DMS153 treated with DMSO at 0.1 percent for 48 hours (cell line): ENCODE measurements at regions not wholly inside any gene's neighbourhood (a gene's known extent, or its start where the extent isn't known, plus 50 kb on each side); places are given as distances from the start of the nearest gene placed in this dataset.
A peak's percentile ranks its signal among the peaks of the same experiment; 100 is the strongest.
"Not testable (repeated sequence)": the region's sequence is repeated elsewhere in the genome, so short reads cannot be mapped to it uniquely, and the experiment has no call there.

Experiments used
- DNase-seq: peaks from one replicate; lab custom pipeline; 2025; ENCODE audit not compliant: unreplicated experiment; lab: John Stamatoyannopoulos, UW

DNA sequence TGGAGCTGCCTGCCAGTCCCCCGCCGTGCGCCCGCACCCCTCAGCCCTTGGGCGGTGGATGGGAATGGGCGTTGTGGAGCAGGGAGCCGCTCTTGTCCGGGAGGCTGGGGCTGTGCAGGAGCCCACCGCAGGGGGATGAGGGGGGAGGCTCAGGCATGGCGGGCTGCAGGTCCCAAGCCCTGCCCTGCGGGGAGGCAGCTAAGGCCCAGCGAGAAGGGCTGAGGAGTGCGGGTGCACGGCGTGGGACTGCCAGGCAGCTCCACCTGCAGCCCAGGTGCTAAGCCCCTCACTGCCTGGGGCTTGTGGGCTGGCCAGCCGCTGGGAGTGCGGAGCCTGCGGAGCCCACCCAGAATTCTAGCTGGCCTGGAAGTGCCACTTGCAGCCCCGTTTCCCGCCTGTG lies 991.7 kb upstream of the ARRDC3 start:
- DNase-seq, result no peak

DNA sequence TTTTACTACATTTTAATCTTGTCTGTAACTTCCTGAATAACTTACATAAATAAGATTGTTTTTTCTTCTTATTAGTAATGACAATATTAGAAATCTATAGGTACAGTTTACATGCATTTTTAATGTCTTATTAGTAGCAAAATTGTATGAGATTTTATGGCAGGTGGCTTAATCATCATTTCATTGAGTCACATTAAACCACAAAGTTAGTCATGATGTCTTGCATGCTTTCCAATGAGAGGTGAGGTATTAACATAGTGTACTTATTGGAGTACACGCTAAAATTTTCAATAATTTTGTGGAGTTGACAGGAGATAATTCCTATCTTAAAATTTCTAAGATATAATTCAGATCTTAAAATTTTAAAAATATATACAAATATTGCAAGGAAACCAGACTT lies 989.6 kb upstream of the ARRDC3 start:
- DNase-seq, result no peak

GRCh38 chr5:92371889-92372235 lies 988.7 kb upstream of the ARRDC3 start:
- no peak for DNase-seq

DNA sequence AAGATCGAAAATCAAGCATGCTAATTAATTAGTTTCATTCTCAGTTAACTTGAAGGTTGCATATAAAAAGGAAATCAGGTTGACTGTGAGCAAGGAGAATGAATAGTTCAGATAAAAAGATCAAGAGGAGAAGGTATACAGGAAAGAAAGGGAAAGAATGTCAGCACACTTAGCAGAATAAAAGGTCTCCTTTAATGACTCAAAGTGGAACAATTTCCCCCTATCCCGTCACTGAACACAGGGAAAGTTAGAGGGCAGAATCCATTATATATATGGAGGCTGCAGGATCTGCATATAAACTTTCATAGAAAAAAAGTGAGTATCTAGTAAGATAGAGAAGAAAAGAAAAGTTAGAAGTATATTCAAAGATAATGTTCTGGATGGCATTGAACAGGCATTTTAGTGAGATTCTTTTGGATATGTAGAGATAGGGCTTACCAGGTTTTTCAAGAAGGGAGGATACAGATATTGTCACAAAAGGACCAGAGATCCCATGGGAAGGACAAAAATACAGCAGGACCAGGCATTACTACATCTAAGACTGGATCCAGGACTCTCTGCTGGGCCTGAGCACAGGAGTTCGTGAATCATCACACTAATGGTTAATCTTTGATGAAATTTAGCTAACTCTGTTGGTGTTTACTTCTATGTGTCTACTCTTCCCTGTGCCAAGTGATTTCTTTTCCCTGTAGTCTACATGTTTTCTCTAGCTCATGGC lies 988.2 kb upstream of the ARRDC3 start:
- DNase-seq, result no peak

- DNase-seq, result no peak
These were observed 986.9 kb upstream of the ARRDC3 start for GRCh38 chr5:92370032-92370431.

DNA sequence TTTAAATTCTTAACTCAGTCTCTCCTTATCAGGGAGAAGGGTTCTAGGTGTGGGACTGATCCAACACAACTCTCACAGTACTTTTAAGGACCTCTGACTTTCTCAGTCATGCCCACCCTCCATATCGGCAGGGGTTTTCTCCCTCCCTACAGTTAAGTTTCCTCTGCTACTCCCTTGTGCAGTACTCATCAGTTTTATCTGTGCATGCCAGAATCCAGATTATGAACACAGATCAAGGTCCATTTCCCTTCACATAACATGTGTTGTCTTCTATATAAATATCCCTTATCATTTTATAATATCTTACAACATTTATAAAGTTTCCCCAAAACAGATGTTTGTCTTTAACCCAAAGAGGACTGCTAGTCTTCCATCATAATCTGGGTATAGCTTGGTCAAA lies 986.5 kb upstream of the ARRDC3 start:
- no peak for DNase-seq

- DNase-seq, result no peak
These were observed 982.0 kb upstream of the ARRDC3 start for GRCh38 chr5:92364986-92365550.

DNA sequence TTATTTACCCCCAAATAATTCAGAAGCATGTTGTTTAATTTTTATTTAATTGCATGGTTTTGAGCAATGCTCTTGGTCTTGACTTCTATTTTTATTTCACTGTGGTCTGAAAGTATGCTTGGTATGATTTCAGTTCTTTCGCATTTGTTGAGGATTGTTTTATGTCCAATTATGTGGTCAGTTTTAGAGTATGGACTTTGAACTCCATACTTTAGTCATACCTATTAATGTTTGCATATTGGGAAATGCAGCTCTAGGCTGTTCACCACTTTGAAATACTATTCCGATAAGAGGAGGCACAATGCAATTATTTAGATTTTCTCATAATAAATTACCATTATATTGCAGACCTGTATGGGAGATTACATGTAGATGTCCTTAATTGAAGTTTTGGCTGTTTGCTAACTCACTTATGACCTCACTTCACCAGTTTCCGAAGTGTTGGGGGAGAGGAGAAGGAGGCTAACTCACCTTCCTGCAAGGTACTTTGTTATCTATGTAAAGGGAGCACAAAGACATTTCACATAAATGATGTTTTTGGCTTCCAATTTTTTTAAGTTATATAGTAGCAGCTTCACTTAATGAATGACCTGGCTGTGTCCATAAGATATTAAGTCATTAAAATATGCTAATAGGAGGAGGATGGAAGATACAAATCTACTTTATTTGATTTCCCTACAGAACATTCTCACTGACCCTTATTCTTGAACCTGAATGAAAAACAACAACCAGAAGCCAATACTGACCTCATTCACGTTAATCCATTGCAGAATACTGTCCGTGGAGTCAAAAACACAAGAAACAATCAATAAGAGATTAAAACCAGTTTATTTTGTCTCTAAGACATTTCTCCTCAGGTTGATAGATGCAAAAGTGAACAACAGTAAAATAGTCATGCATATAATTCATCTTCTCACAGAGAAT lies 970.3 kb upstream of the ARRDC3 start:
- no peak for DNase-seq

- DNase-seq, result no peak
These were observed 954.7 kb upstream of the ARRDC3 start for GRCh38 chr5:92337772-92338234.

- DNase-seq, result no peak
These were observed 948.9 kb upstream of the ARRDC3 start for GRCh38 chr5:92332039-92332438.

DNA sequence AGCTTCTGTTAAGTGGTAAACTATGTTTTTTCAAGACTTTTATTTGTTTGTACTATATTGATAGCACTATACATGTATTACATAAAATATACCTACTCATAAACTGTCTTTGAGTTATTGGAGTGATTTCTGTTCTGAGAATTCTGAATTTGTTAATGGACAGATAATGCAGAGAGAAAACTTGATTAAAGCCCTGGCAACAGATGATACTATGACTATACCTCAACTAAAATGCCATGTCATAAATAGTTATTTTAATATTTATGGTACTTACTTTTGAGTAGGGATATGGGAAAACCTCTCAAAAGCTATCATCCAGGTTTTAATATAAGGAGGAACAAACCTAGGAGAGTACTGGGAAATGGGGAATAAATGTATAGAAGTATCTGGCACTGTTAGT lies 947.2 kb upstream of the ARRDC3 start:
- no peak for DNase-seq

DNA sequence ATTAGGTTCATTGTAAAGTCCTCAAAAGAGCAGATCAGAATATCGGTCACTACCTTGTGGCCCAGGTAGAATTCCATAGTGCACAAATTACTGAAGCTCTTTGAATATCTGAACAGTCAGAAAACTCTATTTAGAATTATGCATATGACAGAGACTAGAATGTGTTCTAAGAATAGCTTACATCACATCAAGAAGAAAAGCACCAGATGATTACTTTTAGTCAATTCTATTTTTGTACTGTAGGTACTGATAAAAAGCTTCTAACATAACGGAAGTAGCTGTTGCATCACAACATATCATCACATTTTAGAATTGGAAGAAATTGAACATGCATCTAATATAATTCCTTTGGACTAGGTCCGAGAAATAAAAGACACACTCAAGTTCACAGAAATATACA lies 946.6 kb upstream of the ARRDC3 start:
- DNase-seq, result no peak

DNA sequence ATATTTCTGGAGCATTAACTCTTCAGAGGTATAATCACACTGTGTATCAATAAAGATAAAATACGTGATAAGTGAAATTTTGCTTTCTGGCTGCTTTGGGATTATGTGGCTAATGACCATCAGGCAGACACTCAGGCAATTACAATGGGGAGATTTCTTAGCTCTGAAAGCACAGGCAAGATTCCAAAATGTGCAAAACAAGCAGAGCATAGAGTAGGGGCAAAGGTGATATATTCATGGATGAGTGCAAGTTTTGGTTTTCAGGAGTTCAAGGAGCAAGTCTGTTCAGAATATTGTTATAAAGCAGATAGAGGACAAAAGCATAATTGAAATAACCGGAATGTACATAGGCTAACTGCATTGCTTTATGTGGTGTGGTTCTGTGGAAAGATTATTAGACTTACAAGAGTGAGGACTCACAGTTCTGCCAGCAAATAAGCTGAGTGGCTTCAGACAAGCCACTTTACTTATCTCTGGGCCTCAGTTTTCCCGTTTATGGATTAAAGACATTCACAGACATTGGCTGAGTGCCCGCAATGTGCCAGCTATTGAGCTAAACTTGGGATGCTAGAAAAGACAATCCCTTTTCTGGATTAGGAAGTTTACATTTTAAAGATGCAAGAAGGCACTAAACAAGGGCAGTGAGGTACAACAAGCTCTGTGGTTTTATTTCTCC lies 945.6 kb upstream of the ARRDC3 start:
- DNase-seq, result no peak

- no peak for DNase-seq
These were observed 937.3 kb upstream of the ARRDC3 start for GRCh38 chr5:92320446-92320845.

DNA sequence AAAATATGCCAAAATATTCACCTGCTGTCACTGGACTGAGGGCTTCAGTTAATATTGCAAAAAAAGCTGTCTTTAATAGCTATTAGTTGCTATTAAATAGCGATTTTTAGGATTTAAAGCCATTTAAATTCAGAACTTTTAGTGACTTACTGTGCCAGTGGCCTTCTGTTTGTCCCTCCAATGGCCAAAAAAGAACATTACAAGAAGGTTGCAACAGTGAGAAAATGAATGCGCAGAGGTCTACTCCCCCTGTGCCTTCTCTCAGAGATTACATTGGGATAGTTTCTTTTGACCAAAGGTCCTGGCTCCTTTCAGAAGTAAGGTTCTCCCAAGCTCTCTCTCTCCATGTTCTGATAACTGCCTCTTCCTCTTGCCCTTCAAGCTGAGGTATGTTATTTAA lies 930.3 kb upstream of the ARRDC3 start:
- DNase-seq, result no peak

- peak; percentile 2 for DNase-seq
These were observed 926.3 kb upstream of the ARRDC3 start for GRCh38 chr5:92309336-92309991.

GRCh38 chr5:92308679-92309078 lies 925.6 kb upstream of the ARRDC3 start:
- DNase-seq, result no peak

GRCh38 chr5:92302356-92302755 lies 919.2 kb upstream of the ARRDC3 start:
- DNase-seq, result not testable (repeated sequence)

GRCh38 chr5:92283521-92283920 lies 900.4 kb upstream of the ARRDC3 start:
- no peak for DNase-seq

GRCh38 chr5:92271750-92272149 lies 888.6 kb upstream of the ARRDC3 start:
- not testable (repeated sequence) for DNase-seq

- no peak for DNase-seq
These were observed 885.2 kb upstream of the ARRDC3 start for GRCh38 chr5:92268343-92268742.
